ENCODE measurements at regions not wholly inside any gene's neighbourhood (a gene's known extent, or its start where the extent isn't known, plus 50 kb on each side); places are given as distances from the start of the nearest gene placed in this dataset.
A peak's percentile ranks its signal among the peaks of the same experiment; 100 is the strongest.

DNA sequence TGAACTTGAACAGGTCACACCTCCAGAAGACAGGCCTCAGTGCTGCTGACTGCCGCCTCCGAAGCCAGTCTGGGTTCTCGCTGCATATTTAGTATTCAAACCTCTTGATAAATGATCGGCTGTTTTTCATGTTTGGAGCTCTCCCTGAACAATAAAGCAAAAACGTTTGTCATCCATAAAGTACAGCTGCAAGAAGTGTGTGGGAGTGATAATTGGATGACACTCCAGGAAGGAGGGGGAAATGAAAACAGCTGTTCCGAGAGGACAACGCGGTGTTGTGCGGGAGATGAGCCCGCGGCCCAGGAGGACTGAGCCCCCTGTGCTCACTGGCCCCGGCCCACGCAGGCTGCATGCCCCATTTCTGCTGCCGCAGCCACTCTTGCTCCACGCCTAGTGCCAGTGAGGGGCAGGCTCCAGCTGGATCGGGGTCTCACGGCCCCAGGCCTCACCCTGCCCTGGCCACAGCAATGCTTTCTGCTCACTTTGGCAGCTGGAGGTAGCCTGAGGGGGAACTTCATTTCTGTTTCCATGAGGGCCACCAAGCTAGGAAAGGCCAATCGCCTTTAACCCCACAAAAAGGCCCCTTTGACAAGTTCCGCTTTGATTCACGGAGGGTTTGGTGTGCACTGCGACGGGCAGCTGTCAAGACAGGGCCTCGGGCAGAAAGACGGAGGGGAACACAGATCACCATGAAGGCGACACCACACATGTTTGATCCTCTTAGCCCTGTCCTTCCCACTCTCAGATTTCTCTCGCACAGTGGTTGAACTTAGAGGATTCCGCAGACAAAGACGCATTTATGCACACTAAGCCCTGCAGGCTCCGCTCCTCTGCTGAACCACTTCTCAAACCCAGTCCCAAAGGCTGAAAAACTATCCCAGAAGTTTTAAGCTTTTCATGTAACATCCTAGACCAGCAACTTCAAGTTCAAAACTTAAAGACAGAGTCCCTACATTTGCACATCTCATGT, 537.6 kb downstream of the EFNB2 start:
- no peak for DNase-seq (ENCODE audit: low read depth)
- no peak for TF ChIP-seq MYC (IDR thresholded peaks at IDR 0.05; ENCODE audit: low read depth, low read length)
- TF ChIP-seq, protein P1, sequence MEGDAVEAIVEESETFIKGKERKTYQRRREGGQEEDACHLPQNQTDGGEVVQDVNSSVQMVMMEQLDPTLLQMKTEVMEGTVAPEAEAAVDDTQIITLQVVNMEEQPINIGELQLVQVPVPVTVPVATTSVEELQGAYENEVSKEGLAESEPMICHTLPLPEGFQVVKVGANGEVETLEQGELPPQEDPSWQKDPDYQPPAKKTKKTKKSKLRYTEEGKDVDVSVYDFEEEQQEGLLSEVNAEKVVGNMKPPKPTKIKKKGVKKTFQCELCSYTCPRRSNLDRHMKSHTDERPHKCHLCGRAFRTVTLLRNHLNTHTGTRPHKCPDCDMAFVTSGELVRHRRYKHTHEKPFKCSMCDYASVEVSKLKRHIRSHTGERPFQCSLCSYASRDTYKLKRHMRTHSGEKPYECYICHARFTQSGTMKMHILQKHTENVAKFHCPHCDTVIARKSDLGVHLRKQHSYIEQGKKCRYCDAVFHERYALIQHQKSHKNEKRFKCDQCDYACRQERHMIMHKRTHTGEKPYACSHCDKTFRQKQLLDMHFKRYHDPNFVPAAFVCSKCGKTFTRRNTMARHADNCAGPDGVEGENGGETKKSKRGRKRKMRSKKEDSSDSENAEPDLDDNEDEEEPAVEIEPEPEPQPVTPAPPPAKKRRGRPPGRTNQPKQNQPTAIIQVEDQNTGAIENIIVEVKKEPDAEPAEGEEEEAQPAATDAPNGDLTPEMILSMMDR (IDR thresholded peaks at IDR 0.05; ENCODE audit: low read depth, low read length), result no peak
- TF ChIP-seq, protein P2, sequence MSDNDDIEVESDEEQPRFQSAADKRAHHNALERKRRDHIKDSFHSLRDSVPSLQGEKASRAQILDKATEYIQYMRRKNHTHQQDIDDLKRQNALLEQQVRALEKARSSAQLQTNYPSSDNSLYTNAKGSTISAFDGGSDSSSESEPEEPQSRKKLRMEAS (IDR thresholded peaks at IDR 0.05; ENCODE audit: low read depth, low read length), result no peak
- TF ChIP-seq POLR2A (IDR thresholded peaks at IDR 0.05; ENCODE audit: extremely low read depth, insufficient read length), result no peak
- no peak overlapping the region for H3K4me3 ChIP-seq (ENCODE audit: low read depth, low read length)

DNA sequence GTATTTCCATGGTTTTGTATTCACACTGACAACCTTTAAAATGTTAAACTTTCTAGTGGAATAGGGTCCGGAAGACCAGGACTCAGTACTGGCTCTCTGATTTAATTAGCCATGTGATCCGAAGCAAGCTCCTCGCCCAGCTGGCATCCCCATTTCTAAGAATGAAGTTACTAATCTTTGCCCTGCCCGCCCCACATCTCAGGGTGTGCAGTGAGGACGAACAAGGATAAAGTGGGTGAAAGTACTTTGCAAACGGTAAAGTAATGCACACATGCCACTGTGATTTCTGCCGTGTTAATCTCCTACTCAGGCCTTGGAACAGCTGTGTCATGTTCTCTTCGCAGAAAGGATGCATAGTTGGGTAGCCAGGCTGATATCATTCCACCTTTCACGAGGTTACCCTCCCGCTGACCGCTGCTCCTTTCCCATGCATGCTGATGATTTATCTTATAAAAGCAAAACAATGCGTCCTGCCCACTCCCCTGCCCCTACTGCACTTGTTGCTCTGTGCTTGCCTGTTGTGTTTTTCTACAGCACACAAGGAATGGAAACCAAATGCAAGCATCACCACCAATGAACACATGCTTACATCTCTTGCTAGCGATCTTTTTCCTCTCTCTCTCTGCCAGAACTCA, 539.0 kb downstream of the EFNB2 start:
- DNase-seq (ENCODE audit: low read depth), result no peak
- TF ChIP-seq MYC (IDR thresholded peaks at IDR 0.05; ENCODE audit: low read depth, low read length), result no peak
- no peak for TF ChIP-seq POLR2A (IDR thresholded peaks at IDR 0.05; ENCODE audit: extremely low read depth, insufficient read length)
- TF ChIP-seq, protein P2 (IDR thresholded peaks at IDR 0.05; ENCODE audit: low read depth, low read length), result no peak
- TF ChIP-seq, protein P1 (IDR thresholded peaks at IDR 0.05; ENCODE audit: low read depth, low read length), result no peak
- no peak overlapping the region for H3K4me3 ChIP-seq (ENCODE audit: low read depth, low read length)

DNA sequence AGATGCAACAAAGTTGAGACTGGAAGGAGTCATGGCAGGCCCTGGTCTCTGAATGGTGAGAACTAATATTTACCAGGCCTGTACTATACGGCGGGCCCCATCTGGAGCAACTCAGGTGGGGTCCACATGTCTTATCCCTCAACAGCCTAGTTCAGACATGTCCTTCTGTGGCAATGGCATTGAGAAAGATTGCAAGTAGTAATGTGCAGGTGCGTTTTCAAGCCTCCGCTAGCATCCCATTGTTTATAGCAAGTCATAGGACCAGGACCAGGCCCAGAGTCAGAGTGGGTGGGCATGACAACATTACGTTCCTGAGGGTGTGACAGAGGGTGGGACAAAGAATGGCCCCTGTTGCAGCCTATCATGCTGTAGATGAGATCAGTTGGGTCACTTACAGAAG, 541.1 kb downstream of the EFNB2 start:
- no peak for TF ChIP-seq MYC (IDR thresholded peaks at IDR 0.05; ENCODE audit: low read depth, low read length)
- TF ChIP-seq, protein P2 (IDR thresholded peaks at IDR 0.05; ENCODE audit: low read depth, low read length), result no peak
- TF ChIP-seq POLR2A (IDR thresholded peaks at IDR 0.05; ENCODE audit: extremely low read depth, insufficient read length), result no peak
- TF ChIP-seq, protein P1 (IDR thresholded peaks at IDR 0.05; ENCODE audit: low read depth, low read length), result no peak
- DNase-seq (ENCODE audit: low read depth), result no peak
- H3K4me3 ChIP-seq (ENCODE audit: low read depth, low read length), result no peak overlapping the region

DNA sequence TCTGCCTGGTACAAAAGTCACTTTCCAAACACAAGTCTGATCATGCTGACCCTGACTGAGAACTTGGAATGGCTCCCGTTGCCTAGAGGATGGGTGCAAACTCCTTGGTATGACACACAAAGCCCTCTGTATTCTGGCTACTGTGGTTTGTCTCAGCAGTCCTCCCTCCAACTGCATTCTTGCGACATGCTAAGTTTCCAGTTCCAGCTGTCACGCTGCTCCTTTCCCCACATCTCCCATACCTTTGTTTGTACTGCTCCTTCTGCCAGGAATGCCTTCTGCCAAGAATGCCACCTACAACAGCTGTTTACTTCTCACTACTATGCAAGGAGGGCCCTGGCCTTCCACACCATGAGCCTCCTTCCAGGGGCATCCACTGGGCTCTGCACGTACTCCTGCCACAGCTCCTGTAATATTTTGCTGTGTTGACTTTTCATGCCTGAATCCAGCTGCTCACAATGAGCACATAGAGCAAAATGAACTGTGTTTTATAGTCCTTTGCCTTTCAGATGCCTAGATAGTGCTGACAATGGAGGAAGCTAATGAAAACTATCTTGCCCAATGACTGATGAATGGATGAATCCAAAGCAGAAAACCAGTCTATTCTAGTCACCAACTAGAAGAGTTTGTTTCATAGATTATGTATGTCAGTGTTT, 543.7 kb downstream of the EFNB2 start:
- no peak overlapping the region for H3K4me3 ChIP-seq (ENCODE audit: low read depth, low read length)
- DNase-seq (ENCODE audit: low read depth), result peak; percentile 6
- TF ChIP-seq, protein P1 (IDR thresholded peaks at IDR 0.05; ENCODE audit: low read depth, low read length), result no peak
- TF ChIP-seq MYC (IDR thresholded peaks at IDR 0.05; ENCODE audit: low read depth, low read length) (no peak), POLR2A (IDR thresholded peaks at IDR 0.05; ENCODE audit: extremely low read depth, insufficient read length) (no peak)
- TF ChIP-seq, protein P2 (IDR thresholded peaks at IDR 0.05; ENCODE audit: low read depth, low read length), result no peak

DNA sequence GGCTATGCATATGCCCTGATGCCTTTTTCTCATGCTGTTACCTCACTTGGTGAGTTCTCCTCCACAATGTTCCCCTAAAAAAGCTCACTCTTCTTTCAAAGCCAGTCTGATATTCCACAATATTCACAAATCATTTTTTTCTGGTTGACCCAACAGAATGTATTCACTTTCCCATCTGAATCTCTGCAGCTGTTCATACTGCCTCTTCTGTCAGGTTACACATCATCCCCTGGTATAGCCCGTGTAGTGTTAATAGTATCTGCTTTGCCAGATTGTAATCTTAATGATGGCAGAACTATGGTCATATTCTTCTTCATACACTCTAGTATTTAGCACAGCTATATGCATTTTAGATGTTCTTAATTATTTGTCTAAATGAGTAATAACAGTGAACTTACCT, 544.3 kb downstream of the EFNB2 start:
- TF ChIP-seq MYC (IDR thresholded peaks at IDR 0.05; ENCODE audit: low read depth, low read length), result no peak
- TF ChIP-seq, protein P2 (IDR thresholded peaks at IDR 0.05; ENCODE audit: low read depth, low read length), result no peak
- no peak for TF ChIP-seq POLR2A (IDR thresholded peaks at IDR 0.05; ENCODE audit: extremely low read depth, insufficient read length)
- TF ChIP-seq, protein P1 (IDR thresholded peaks at IDR 0.05; ENCODE audit: low read depth, low read length), result no peak
- no peak for DNase-seq (ENCODE audit: low read depth)
- H3K4me3 ChIP-seq (ENCODE audit: low read depth, low read length), result no peak overlapping the region

Data from NB4 (cell line).